HFF-Myc (cell line): ENCODE measurements at regions not wholly inside any gene's neighbourhood (a gene's known extent, or its start where the extent isn't known, plus 50 kb on each side); places are given as distances from the start of the nearest gene placed in this dataset.

Experiments used
- DNase-seq: peaks from one replicate; pipeline ENCODE4 v3.0.0-alpha.2; 2011; ENCODE audit warnings: low read depth; ENCODE audit errors: extremely low read depth
- H3K4me3 ChIP-seq: replicated peaks from 2 replicates; pipeline ENCODE4 v1.5.1; 2011; ENCODE audit warnings: low read depth, mild to moderate bottlenecking, control low read depth, low read length
- TF ChIP-seq, protein P1 (sequence below): IDR thresholded peaks from 2 replicates; pipeline ENCODE4 v1.5.1; 2012; ENCODE audit warnings: mild to moderate bottlenecking, low read depth, low read length, control low read depth; ENCODE audit errors: missing control alignments

DNA sequence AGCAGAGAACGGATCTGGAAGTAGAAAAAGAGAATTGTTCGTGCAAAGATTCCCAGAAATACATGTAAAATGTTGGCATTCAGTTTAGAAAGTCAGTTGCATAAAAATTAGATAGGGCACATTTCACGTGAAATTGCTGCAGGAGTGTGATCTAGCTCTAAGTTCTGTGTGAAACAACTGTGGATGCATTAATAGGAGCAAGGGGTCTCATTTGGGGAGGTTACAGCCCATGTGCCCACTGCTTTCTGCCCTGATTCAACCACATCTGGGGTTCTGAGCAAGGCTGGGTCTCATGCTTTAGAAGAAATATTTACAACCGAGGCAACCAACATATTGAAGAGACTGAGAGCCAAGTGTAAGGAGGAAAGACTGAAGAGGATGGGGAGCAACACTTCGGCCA is 639.0 kb downstream of the BCOR start:
- no peak overlapping the region for H3K4me3 ChIP-seq
- TF ChIP-seq, protein P1, sequence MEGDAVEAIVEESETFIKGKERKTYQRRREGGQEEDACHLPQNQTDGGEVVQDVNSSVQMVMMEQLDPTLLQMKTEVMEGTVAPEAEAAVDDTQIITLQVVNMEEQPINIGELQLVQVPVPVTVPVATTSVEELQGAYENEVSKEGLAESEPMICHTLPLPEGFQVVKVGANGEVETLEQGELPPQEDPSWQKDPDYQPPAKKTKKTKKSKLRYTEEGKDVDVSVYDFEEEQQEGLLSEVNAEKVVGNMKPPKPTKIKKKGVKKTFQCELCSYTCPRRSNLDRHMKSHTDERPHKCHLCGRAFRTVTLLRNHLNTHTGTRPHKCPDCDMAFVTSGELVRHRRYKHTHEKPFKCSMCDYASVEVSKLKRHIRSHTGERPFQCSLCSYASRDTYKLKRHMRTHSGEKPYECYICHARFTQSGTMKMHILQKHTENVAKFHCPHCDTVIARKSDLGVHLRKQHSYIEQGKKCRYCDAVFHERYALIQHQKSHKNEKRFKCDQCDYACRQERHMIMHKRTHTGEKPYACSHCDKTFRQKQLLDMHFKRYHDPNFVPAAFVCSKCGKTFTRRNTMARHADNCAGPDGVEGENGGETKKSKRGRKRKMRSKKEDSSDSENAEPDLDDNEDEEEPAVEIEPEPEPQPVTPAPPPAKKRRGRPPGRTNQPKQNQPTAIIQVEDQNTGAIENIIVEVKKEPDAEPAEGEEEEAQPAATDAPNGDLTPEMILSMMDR, result no peak
- no peak for DNase-seq

DNA sequence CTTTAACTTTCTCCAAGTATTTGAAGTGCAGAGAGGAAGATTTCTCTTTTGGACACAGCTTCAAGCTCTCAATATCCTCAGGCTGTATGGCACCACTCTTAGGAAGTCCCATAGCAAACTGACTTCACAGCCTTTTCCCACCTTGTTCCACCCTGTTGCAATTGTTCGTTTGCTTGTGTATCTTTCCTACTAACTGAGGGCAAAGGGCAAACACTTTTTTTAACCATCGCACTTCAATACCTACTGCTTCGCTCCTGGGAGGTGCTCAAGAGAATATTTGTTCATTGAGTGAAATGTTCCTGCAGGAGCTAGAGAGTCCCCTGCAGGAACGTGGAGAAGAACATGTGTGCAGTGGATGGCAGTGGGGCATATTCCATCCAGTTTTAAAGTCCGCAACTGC is 638.6 kb downstream of the BCOR start:
- TF ChIP-seq, protein P1, result no peak
- no peak for DNase-seq
- H3K4me3 ChIP-seq, result no peak overlapping the region

DNA sequence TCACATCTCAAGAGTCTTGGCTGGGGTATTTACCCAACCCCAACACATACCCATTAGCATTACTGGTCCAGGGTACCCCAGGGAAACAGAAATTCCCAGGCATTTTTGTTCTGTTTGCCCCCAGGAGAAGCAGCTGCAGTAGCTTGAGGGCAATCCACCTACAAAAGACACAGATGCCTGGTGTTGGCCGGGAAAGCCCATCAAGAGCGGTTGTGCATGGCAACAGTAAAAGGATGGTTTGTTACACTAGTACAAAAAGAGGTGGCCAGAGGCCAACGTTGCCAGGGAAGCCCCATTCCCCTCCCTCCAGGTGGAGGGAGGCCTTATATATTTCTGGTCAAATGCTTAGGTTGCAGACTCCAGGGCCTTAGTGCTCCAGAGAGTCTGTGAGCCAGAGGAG is 637.8 kb downstream of the BCOR start:
- no peak overlapping the region for H3K4me3 ChIP-seq
- TF ChIP-seq, protein P1, result no peak
- DNase-seq, result no peak

DNA sequence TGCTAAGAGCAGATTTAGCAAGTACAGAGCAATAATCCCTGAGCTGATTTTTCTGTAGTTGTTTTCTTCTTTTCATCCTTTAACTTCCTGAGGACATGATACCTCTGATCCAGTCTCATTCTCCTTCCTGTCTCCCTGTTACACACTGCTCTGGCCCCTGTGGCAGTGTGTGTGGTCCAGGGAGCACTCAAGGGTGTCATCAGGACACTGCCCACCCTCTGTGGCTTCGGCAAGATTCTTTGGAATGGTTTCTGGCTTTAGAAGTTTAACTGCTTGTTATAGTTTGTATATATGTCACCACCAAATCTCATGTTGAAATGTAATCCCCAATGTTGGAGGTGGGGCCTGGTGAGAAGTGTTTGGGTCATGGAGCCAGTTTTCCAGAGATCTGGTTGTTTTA is 637.3 kb downstream of the BCOR start:
- TF ChIP-seq, protein P1, result no peak
- no peak overlapping the region for H3K4me3 ChIP-seq
- DNase-seq, result no peak

DNA sequence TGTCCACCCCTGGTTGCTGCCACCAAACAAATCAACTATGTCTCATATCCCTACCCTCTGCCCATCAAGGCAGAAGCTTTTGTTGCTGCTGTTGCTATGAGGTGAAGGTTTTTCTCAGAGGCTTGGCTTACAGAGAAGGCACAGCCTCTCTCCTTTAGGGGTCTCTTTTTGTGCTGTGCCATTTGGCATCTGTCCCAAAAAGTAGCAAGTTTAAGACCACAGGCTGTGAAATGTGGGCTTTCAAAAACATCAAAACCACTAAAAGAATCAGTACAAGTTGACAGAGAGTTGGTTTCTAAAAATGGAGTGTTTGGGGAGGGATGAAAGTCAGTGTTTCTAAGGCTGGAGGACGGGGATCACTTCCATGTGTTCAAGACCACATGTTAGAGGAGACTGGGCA is 634.9 kb downstream of the BCOR start:
- TF ChIP-seq, protein P1, result no peak
- no peak overlapping the region for H3K4me3 ChIP-seq
- DNase-seq, result no peak

DNA sequence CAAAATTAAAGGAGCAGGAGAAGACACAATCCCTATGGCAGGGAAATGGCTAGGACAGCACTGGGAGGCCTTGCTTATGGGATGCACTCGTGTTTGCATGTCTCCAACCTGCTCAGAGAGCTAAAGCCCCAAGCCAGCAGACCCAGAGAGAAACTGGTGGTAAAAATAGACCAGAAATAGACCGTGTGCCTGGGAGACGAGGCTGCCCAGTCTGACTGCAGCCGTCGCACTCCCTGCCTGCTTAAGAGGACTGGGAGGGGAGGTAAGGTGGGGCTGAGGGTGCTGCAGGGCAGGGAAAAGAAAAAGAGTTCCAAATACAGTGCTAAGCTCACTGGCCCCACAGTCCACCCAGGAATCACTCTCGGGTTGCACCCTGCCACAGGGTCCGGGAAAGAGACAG is 633.5 kb downstream of the BCOR start:
- DNase-seq, result no peak
- TF ChIP-seq, protein P1, result no peak
- no peak overlapping the region for H3K4me3 ChIP-seq

DNA sequence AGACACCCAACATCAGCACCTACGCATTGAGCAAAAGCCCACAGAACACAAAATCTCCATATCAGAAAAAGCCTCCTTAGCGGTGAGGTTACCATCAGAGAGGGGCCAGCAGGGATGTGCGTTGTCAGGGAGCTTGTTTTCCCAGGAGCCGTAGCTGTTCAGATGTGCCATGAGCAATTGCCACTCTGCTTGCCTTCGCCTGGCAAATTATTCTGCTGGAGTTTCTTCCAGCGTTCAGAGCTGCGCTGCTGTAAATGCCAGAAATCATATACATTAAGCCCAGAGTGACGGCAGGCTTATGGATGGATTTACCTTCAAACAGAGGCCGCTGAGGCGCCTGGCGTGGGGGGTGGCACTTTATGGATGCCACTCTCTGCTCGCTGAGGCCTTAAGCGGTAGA is 632.3 kb downstream of the BCOR start:
- TF ChIP-seq, protein P1, result no peak
- no peak for DNase-seq

More for the DNA sequence above, 632.3 kb downstream of the BCOR start:
- no peak overlapping the region for H3K4me3 ChIP-seq
